Panc1 (cell line): ENCODE measurements at regions not wholly inside any gene's neighbourhood (a gene's known extent, or its start where the extent isn't known, plus 50 kb on each side); places are given as distances from the start of the nearest gene placed in this dataset.

ENCODE experiments used
- CTCF ChIP-seq: fragments of 450-650 bp; IDR thresholded peaks from 2 replicates; pipeline ENCODE4 v1.5.1; 2017; ENCODE audit warnings: mild to moderate bottlenecking
- POLR2AphosphoS5 ChIP-seq: IDR thresholded peaks from 2 replicates; pipeline ENCODE4 v1.6.1; 2012; ENCODE audit warnings: mild to moderate bottlenecking, low read depth, low read length, moderate library complexity
- REST ChIP-seq, 2 experiments: IDR thresholded peaks; 2 replicates each; pipeline ENCODE4 v1.6.1; 2011 to 2012; ENCODE audit warnings: low read depth in 2 of 2, control low read depth in 1 of 2, low read length in 1 of 2, mild to moderate bottlenecking in 1 of 2, moderate library complexity in 1 of 2; ENCODE audit not compliant: insufficient read depth in 1 of 2
- SIN3A ChIP-seq: IDR thresholded peaks from 2 replicates; pipeline ENCODE4 v1.6.1; 2012; ENCODE audit warnings: low read depth, mild to moderate bottlenecking, low read length, moderate library complexity, borderline replicate concordance; ENCODE audit not compliant: insufficient read depth
- TCF7L2 ChIP-seq: IDR thresholded peaks from 2 replicates; pipeline ENCODE4 v1.6.1; 2011; ENCODE audit warnings: mild to moderate bottlenecking, low read depth, low read length, inconsistent platforms

GRCh38 chr2:4675295-4675694, 971.9 kb downstream of the DCDC2C start:
- TF ChIP-seq CTCF (no peak), POLR2AphosphoS5 (no peak), REST (IDR thresholded peaks at IDR 0.05; ENCODE audit: insufficient read depth in 1 of 2, low read depth in 2 of 2, low read length in 1 of 2) (no peak), SIN3A (no peak), TCF7L2 (no peak)
